ENCODE measurements at regions not wholly inside any gene's neighbourhood (a gene's known extent, or its start where the extent isn't known, plus 50 kb on each side); places are given as distances from the start of the nearest gene placed in this dataset.

DNA sequence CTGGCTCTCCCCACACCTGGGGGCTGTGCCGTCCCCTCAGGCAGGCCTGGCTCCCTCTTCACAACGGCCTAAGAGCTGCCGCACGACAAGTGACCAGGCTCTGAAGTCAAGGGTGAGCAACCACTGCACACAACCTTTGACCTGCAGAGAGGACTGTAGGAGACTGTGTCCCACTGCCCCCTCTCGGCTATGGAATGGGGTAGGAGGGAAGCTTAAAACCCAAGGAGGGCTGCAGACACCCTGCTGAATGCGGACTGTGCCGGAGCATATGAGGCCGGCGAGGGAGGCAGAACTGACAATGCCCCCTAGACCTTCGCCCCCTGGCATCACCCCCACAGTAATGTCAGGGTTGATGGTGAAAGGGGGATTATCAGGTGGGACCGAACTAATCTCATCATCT, 311.9 kb downstream of the CTTN start:
- Histone ChIP-seq H3K4me3 (no peak overlapping the region), H3K27me3 (peaks cover 76% of the 10 kb centered on the region)

GRCh38 chr11:70710601-70711000, 312.3 kb downstream of the CTTN start:
- H3K9ac ChIP-seq, result no peak overlapping the region
- peaks cover 66% of the 10 kb centered on the region for H4K20me1 ChIP-seq
- H3K27me3 ChIP-seq, result peaks cover 81% of the 10 kb centered on the region

More for the DNA sequence above, 311.9 kb downstream of the CTTN start:
- H3K9me3 ChIP-seq, result no peaks in the 10 kb centered on the region
- no peak overlapping the region for H3K27ac ChIP-seq
- H3K36me3 ChIP-seq, result no peaks in the 10 kb centered on the region
- no peak for TF ChIP-seq Cebpa-rat (IDR thresholded peaks at IDR 0.05)
- no peak overlapping the region for H3K9ac ChIP-seq
- H3K4me2 ChIP-seq, result no peak overlapping the region
- peaks cover 62% of the 10 kb centered on the region for H4K20me1 ChIP-seq
- H3K4me1 ChIP-seq, result peaks cover 9% of the 10 kb centered on the region; the same call in 1 of the 2 replicates

GRCh38 chr11:70711095-70711910, 313.0 kb downstream of the CTTN start:
- TF ChIP-seq Cebpa-rat (IDR thresholded peaks at IDR 0.05), result no peak

More at GRCh38 chr11:70710601-70711000, 312.3 kb downstream of the CTTN start:
- peak overlapping the region; percentile 30; the same call in 1 of the 2 replicates for H3K4me2 ChIP-seq
- peaks cover 9% of the 10 kb centered on the region; the same call in 1 of the 2 replicates for H3K4me1 ChIP-seq
- no peak overlapping the region for H3K4me3 ChIP-seq
- H3K9me3 ChIP-seq, result no peaks in the 10 kb centered on the region
- no peak overlapping the region for H3K27ac ChIP-seq
- no peak for TF ChIP-seq Cebpa-rat (IDR thresholded peaks at IDR 0.05)
- no peaks in the 10 kb centered on the region for H3K36me3 ChIP-seq

GRCh38 chr11:70711911-70712185, 313.5 kb downstream of the CTTN start:
- peaks cover 79% of the 10 kb centered on the region for H4K20me1 ChIP-seq

More at GRCh38 chr11:70711095-70711910, 313.0 kb downstream of the CTTN start:
- no peak overlapping the region for H3K4me3 ChIP-seq
- no peak overlapping the region for H3K27ac ChIP-seq
- H3K9ac ChIP-seq, result no peak overlapping the region
- H3K27me3 ChIP-seq, result peaks cover 88% of the 10 kb centered on the region
- H3K4me2 ChIP-seq, result peak overlapping the region; percentile 30; the same call in 1 of the 2 replicates
- H3K9me3 ChIP-seq, result no peaks in the 10 kb centered on the region
- H4K20me1 ChIP-seq, result peaks cover 73% of the 10 kb centered on the region
- no peaks in the 10 kb centered on the region for H3K36me3 ChIP-seq
- peaks cover 13% of the 10 kb centered on the region for H3K4me1 ChIP-seq

DNA sequence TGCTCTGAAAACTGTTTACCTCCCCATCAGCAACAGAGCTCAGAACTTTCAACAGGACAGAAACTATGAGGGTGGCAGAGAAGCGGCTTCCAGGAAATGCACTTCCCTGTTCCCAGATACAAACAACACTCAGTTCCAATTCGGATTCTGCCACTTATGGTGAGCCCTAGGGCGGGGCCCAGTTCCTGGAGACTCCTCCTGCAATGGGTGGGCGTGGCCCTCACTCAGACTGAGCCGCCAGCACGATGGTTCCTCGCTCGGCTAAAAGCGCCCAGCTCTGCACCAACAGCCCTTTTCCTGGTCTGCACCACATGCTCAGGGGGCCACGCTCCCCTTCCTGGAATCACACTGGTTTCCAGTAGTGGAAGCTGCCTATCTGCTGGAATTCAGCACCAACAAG, 314.1 kb downstream of the CTTN start:
- Histone ChIP-seq H3K27ac (no peak overlapping the region), H3K9me3 (no peaks in the 10 kb centered on the region), H3K4me1 (peaks cover 25% of the 10 kb centered on the region), H3K9ac (no peak overlapping the region), H4K20me1 (peaks cover 85% of the 10 kb centered on the region), H3K36me3 (no peaks in the 10 kb centered on the region), H3K27me3 (peaks cover 95% of the 10 kb centered on the region), H3K4me3 (no peak overlapping the region), H3K4me2 (no peak overlapping the region)
- no peak for TF ChIP-seq Cebpa-rat (IDR thresholded peaks at IDR 0.05)

More at GRCh38 chr11:70711911-70712185, 313.5 kb downstream of the CTTN start:
- H3K27ac ChIP-seq, result no peak overlapping the region
- H3K9ac ChIP-seq, result no peak overlapping the region
- no peaks in the 10 kb centered on the region for H3K36me3 ChIP-seq
- peaks cover 92% of the 10 kb centered on the region for H3K27me3 ChIP-seq
- no peaks in the 10 kb centered on the region for H3K9me3 ChIP-seq
- TF ChIP-seq Cebpa-rat (IDR thresholded peaks at IDR 0.05), result no peak
- H3K4me2 ChIP-seq, result no peak overlapping the region
- peaks cover 19% of the 10 kb centered on the region for H3K4me1 ChIP-seq
- no peak overlapping the region for H3K4me3 ChIP-seq

GRCh38 chr11:70713086-70713835, 314.9 kb downstream of the CTTN start:
- Histone ChIP-seq H3K4me1 (peaks cover 30% of the 10 kb centered on the region), H3K4me3 (no peak overlapping the region), H3K9me3 (no peaks in the 10 kb centered on the region), H3K4me2 (no peak overlapping the region), H3K9ac (no peak overlapping the region), H3K36me3 (no peaks in the 10 kb centered on the region), H3K27ac (no peak overlapping the region), H3K27me3 (peaks cover 95% of the 10 kb centered on the region), H4K20me1 (peaks cover 93% of the 10 kb centered on the region)
- no peak for TF ChIP-seq Cebpa-rat (IDR thresholded peaks at IDR 0.05)

DNA sequence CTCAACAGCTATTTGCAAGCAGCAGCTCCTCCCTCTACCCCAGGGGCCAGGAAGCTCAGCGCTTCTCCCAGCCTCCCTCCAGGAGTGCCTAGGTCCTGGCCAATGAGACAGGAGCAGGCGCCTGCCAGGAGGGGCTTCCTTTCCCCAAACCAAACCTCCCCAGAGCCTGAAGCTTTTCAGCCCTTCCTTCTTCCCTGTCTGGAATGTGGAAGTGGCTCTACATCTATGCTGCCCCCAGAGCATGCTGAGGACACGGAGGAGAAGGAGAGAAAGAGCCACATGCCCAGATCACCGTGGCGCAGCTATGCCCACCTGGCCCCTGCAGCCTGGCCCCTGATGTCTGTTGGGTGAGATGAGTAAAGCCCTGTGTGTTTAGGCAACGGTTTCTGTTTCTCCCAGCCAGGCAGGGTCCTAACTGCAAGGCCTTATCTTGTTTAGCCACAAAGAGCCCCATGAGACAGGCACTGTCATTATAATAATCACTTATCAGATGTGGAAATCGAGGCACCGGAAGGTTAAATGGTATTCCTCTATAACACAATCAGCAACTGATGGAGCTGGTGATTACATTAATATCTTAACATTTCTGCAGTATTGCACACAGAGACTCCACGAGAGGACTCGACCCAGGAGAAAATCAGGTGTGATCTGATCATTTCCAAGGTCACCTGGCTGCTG, 315.8 kb downstream of the CTTN start:
- Histone ChIP-seq H3K4me3 (no peak overlapping the region), H3K4me2 (no peak overlapping the region), H4K20me1 (peaks cover 96% of the 10 kb centered on the region), H3K9ac (no peak overlapping the region), H3K27ac (no peak overlapping the region), H3K4me1 (peaks cover 30% of the 10 kb centered on the region), H3K27me3 (peaks cover 98% of the 10 kb centered on the region), H3K36me3 (no peaks in the 10 kb centered on the region), H3K9me3 (no peaks in the 10 kb centered on the region)
- TF ChIP-seq Cebpa-rat (IDR thresholded peaks at IDR 0.05), result no peak

DNA sequence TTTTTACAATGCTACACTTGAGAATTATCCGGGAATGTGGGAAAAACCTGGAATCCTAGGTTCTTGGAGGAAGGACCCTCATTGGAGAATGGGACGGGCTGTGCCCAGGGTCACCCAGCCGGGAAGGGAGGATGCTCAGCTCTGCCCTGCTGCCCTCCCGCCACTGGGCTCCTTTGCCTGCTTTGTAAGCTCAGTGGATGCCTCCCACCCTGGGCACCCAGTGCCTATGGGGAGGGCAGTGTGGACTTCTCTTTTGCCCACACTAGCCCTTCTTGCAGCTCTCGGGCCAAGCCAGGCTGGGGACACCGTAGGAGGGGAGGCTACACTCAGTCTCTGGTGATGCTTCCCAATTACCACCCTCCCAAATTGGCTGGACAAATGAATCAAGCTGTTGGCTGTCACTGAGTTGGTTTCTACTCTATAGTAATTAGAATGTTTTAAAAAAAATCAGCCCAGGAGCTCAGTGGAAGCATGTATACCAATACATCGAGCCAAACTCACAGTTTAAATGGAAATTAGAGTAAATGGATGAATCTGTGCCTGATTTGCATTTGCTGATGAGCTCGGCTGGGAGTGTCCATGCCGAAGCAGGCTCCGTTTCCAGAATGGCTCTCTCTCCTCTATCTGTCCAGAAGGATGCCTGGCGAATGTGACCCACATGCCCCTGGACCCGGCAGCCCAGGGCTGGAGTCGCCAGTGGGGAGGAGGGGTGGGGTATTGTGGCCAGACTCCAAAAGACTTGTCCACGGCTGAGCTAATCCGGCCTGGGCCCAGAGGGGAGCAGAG, 317.0 kb downstream of the CTTN start:
- Histone ChIP-seq H3K4me2 (no peak overlapping the region), H3K9me3 (no peaks in the 10 kb centered on the region), H3K4me1 (peaks cover 33% of the 10 kb centered on the region), H3K4me3 (no peak overlapping the region), H3K9ac (no peak overlapping the region), H4K20me1 (peaks cover 100% of the 10 kb centered on the region), H3K36me3 (no peaks in the 10 kb centered on the region), H3K27ac (no peak overlapping the region), H3K27me3 (peaks cover 100% of the 10 kb centered on the region)
- no peak for TF ChIP-seq Cebpa-rat (IDR thresholded peaks at IDR 0.05)

DNA sequence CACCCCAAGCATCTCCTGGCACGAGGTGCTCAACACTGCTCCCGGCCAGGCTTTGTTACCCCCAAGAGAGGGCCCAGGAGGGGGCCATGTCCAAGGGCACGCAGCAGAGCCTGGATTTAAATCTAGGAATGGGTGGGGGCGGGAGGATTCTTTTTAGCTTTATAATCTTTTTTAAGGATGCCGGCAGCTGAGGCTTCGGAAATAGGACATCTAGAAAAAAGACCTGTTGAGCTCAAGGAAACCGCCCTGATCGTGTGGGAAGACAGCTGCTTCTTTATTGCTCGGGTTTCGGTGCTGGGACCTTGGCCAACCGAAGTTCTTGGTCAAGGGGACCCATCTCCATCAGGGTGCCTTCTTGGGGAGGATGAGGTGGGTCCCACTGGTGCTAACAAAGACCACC, 317.9 kb downstream of the CTTN start:
- Histone ChIP-seq H3K4me1 (peaks cover 30% of the 10 kb centered on the region), H3K4me3 (no peak overlapping the region), H3K27ac (no peak overlapping the region), H4K20me1 (peaks cover 100% of the 10 kb centered on the region), H3K9ac (no peak overlapping the region), H3K9me3 (no peaks in the 10 kb centered on the region), H3K36me3 (no peaks in the 10 kb centered on the region), H3K27me3 (peaks cover 100% of the 10 kb centered on the region), H3K4me2 (peak overlapping the region; percentile 65)
- no peak for TF ChIP-seq Cebpa-rat (IDR thresholded peaks at IDR 0.05)

Measured in BLaER1 (cell line).